ENCODE measurements at regions not wholly inside any gene's neighbourhood (a gene's known extent, or its start where the extent isn't known, plus 50 kb on each side); places are given as distances from the start of the nearest gene placed in this dataset.

- TF ChIP-seq CTCF (IDR thresholded peaks at IDR 0.05 in 4 of 5, conservative IDR thresholded peaks at IDR 0.05 in 1 of 5) (no peak), POLR2A (IDR thresholded peaks at IDR 0.05) (no peak)
Observed at GRCh38 chr4:19293781-19294180, 957.9 kb upstream of the SLIT2 start.

All from gastrocnemius medialis (tissue), 4 donors.